GM12801 (cell line): ENCODE measurements at regions not wholly inside any gene's neighbourhood (a gene's known extent, or its start where the extent isn't known, plus 50 kb on each side); places are given as distances from the start of the nearest gene placed in this dataset.

ENCODE experiments used
- CTCF ChIP-seq: IDR thresholded peaks from one replicate; pipeline ENCODE4 v1.5.1; 2011; ENCODE audit warnings: control low read depth; ENCODE audit not compliant: insufficient read length; ENCODE audit errors: extremely low read depth

DNA sequence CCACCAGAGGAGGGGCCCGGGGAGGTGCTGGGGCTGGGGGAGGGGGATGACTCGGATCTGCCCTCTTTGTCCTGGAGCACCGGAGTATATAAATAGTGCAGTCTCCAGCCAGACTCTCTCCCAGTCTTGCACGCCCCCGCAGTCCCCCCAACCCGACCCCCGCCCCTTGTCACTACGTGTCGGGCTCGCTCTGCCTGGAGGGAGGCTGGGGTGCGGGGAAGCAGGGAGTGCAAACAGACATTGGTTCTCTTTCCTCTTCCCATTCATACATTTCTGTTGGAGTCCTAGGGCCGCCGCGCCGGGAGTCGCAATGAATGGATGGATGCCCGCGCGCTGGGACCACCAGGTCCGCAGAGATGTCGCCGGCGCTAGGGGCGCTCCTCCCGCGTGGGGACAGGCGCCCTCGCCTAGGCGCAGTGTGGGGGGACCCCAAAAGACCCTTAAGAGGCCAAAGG, 179.3 kb downstream of the TBXT start:
- TF ChIP-seq CTCF: no peak

DNA sequence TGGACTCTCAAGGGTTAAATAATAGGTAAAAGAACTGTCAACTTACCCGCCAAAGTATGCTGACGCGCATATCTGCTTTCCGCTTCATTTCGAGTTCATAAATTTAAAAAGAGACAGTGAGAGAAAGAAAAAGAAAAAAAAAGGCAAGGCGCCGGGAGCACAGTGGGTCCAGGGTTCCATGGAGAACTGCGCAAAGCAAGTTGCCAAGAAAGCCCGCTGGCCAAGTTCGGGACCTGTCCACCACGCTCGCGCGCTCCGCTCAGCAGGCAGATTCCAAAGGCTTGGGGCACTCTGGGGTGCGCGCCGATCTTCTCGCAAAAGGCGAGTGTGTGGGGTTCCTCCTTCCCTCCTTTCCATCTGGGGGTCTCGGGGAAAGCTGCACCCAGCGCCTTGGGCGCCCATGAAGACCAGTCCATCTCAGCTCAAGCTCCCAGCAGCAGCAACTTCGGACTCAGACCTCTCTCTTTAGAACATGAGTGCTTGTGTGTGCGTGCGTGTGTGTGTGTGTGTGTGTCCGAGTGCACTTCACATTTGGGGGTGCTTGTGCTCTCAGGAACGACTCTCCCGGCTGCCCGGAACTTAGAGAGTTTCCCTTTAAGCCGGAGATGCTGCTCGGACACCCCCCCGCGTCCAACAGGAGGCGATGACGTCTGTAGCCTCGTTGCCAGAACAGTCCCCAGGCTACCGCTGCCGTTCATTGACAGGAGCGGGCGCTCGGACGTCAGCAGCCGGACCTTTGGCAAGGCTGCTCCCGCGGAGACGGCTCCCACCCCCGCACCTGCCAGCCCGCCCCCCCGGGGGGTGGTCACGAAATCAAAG, 180.0 kb downstream of the TBXT start:
- TF ChIP-seq CTCF: no peak

DNA sequence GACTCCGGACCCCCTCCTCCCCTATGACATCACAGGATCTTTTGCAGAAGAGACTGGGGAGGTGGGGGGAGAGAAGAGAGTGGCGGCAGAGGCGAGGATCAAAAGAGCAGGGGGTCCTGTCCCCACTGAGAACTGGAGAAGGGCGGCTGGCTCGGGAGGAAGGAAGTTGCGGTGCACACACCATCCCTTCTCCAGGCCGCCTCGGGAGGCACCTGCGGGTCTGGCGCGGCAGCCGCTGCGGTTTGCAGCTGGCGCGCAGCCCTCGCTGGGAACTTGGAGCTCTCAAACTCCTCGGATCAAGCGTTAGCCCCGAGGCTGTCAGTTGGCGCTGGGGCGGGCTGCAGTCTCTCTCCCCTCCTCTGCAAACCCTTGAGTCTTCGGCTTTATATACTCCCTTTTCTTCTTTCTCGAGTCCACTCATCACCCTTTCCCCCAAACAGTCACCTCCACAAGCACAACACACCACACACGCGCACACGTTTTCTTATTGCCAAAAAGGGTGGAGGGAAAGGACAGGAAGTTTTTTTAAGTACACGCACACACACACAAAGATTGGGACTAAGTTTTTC, 180.7 kb downstream of the TBXT start:
- TF ChIP-seq CTCF: no peak

DNA sequence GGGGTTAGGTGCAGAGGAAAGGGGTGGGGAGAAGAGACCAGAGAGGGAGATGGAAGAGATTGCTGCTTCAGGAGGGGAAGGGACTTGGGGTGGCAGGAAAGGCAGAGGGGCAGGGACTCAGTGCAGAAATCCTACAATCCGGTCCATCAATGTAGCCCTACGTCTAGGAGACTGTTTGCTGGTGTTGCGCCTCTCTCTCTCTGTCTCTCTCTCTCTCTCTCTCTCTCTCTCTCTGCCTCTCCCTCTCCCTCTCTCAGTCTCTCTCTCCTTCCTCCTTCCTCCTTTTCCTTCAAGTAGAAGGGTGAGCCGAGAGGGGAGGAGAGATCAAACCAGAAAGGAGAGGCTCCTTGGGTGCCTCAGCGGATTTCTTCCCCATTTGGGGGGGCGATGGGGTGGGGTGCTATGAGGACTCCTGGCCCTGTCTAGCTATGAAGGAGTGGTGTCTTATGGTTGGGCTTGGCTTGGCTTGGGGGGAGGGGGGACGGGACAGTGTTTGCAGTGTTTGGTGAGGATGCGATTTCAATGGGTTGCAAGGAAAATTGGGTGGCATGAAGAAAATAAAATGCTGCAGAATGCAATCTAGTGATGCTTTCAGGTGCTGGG, 181.2 kb downstream of the TBXT start:
- no peak for TF ChIP-seq CTCF

DNA sequence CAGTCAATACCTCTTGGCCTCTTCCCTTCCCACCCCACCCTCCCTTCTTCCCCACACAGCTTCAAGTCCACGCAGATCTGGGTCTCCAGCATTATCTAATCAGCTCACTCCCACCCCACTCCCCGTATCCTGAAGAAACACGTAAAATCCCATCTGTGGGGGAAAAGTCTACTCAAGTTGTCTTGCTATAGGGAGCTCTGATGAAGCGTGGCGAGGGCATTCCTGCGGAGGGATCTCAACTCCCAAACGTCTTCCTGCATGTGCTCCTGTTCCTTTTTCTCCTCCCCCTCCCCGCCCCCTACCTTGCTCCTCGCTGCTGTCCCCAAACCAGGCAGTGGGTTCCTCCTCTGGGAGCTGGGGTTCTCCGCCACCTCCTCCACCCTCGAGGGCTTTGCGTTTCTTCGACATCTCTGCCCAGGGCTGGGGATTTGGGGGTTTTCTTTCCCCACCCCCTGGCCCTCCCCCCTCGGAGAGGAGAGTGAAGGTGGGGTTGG, 181.8 kb downstream of the TBXT start:
- no peak for TF ChIP-seq CTCF

GRCh38 chr6:165985281-165985805, 182.3 kb downstream of the TBXT start:
- no peak for TF ChIP-seq CTCF

GRCh38 chr6:165984729-165985275, 182.8 kb downstream of the TBXT start:
- TF ChIP-seq CTCF: no peak
